ENCODE measurements at regions not wholly inside any gene's neighbourhood (a gene's known extent, or its start where the extent isn't known, plus 50 kb on each side); places are given as distances from the start of the nearest gene placed in this dataset.
"Not testable (repeated sequence)": the region's sequence is repeated elsewhere in the genome, so short reads cannot be mapped to it uniquely, and the experiment has no call there.

GRCh38 chr6:43884652-43885022 is 114.6 kb downstream of the VEGFA start:
- POLR2A ChIA-PET, result no interaction called here
- no peak overlapping the region for H3K4me2 ChIP-seq (ENCODE audit: low read length)
- H3K27me3 ChIP-seq (ENCODE audit: insufficient read depth, low read length), result no peaks in the 10 kb centered on the region
- CTCF ChIA-PET, result no interaction called here
- ATAC-seq (no peak), DNase-seq (ENCODE audit: low read depth, low spot score) (no peak)
- RAD21 ChIA-PET (ENCODE audit: low non-redundant PET in 1 of 2, low total read pairs in 2 of 2, uncharacterized antibody in 2 of 2, unreplicated experiment in 2 of 2), result no interaction called here
- no TSS peak for BruUV-seq (replicated peaks)
- no peak overlapping the region for H3K27ac ChIP-seq (ENCODE audit: low read depth, low read length)
- no peak overlapping the region for H3K9ac ChIP-seq (ENCODE audit: low read length)
- TF ChIP-seq EZH2phosphoT487 (IDR thresholded peaks at IDR 0.05; ENCODE audit: borderline replicate concordance), result no peak
- TF ChIP-seq ZFX (IDR thresholded peaks at IDR 0.05), result no peak
- no peak for TF ChIP-seq MAX (IDR thresholded peaks at IDR 0.05)
- TF ChIP-seq SRF (IDR thresholded peaks at IDR 0.05; ENCODE audit: low read depth), result no peak
- no peak for TF ChIP-seq FOSL1 (IDR thresholded peaks at IDR 0.05; ENCODE audit: low read depth)
- no peaks in the 10 kb centered on the region for H3K36me3 ChIP-seq (ENCODE audit: control insufficient read depth in 1 of 2, insufficient read depth in 2 of 2, low read length in 2 of 2)
- no peak overlapping the region for H3K4me3 ChIP-seq (replicated peaks in 1 of 2; ENCODE audit: low read depth in 1 of 2, low read length in 2 of 2)
- H3K79me2 ChIP-seq (ENCODE audit: insufficient read depth, low read length), result no peaks in the 10 kb centered on the region
- no peaks in the 10 kb centered on the region; a peak in 1 of 4 replicates for H3K4me1 ChIP-seq (ENCODE audit: control insufficient read depth in 1 of 2, insufficient read depth in 2 of 2, low read length in 2 of 2)
- H2AFZ ChIP-seq (ENCODE audit: low read depth, low read length, poor library complexity, severe bottlenecking), result no peak overlapping the region
- no peaks in the 10 kb centered on the region for H3K9me3 ChIP-seq (ENCODE audit: control insufficient read depth in 1 of 2, insufficient read depth in 1 of 2, low read depth in 1 of 2, low read length in 2 of 2)
- intact Hi-C loops (cut with micrococcal nuclease), result no loop called here
- H4K20me1 ChIP-seq (ENCODE audit: insufficient read depth), result no peaks in the 10 kb centered on the region
- no peaks in the 10 kb centered on the region for H3K9me2 ChIP-seq (ENCODE audit: insufficient read depth)

GRCh38 chr6:43883847-43884651 is 114.0 kb downstream of the VEGFA start:
- intact Hi-C loops (cut with micrococcal nuclease), result no loop called here
- Histone ChIP-seq H3K4me2 (ENCODE audit: low read length) (no peak overlapping the region), H3K4me1 (ENCODE audit: control insufficient read depth in 1 of 2, insufficient read depth in 2 of 2, low read length in 2 of 2) (no peaks in the 10 kb centered on the region; a peak in 1 of 4 replicates), H3K9me2 (ENCODE audit: insufficient read depth) (no peaks in the 10 kb centered on the region), H3K9me3 (ENCODE audit: control insufficient read depth in 1 of 2, insufficient read depth in 1 of 2, low read depth in 1 of 2, low read length in 2 of 2) (no peaks in the 10 kb centered on the region), H2AFZ (ENCODE audit: low read depth, low read length, poor library complexity, severe bottlenecking) (no peak overlapping the region), H3K79me2 (ENCODE audit: insufficient read depth, low read length) (no peaks in the 10 kb centered on the region), H4K20me1 (ENCODE audit: insufficient read depth) (no peaks in the 10 kb centered on the region), H3K9ac (ENCODE audit: low read length) (no peak overlapping the region), H3K27ac (ENCODE audit: low read depth, low read length) (no peak overlapping the region), H3K4me3 (replicated peaks in 1 of 2; ENCODE audit: low read depth in 1 of 2, low read length in 2 of 2) (no peak overlapping the region), H3K27me3 (ENCODE audit: insufficient read depth, low read length) (no peaks in the 10 kb centered on the region), H3K36me3 (ENCODE audit: control insufficient read depth in 1 of 2, insufficient read depth in 2 of 2, low read length in 2 of 2) (no peaks in the 10 kb centered on the region)
- ATAC-seq (no peak), DNase-seq (ENCODE audit: low read depth, low spot score) (no peak)
- ChIA-PET RAD21 (ENCODE audit: low non-redundant PET in 1 of 2, low total read pairs in 2 of 2, uncharacterized antibody in 2 of 2, unreplicated experiment in 2 of 2) (no interaction called here), POLR2A (no interaction called here), CTCF (no interaction called here)
- no peak for TF ChIP-seq SP1 (IDR thresholded peaks at IDR 0.05; ENCODE audit: low read depth)
- no peak for TF ChIP-seq EZH2 (IDR thresholded peaks at IDR 0.05)
- no peak for TF ChIP-seq YY1 (IDR thresholded peaks at IDR 0.05; ENCODE audit: extremely low read depth, insufficient replicate concordance, low read depth, low read length)
- no peak for TF ChIP-seq CBX3 (IDR thresholded peaks at IDR 0.05; ENCODE audit: low read depth)
- TF ChIP-seq SRF (IDR thresholded peaks at IDR 0.05; ENCODE audit: low read depth), result no peak
- TF ChIP-seq ZBTB33 (IDR thresholded peaks at IDR 0.05; ENCODE audit: extremely low read depth, insufficient replicate concordance, low read length), result no peak
- no peak for TF ChIP-seq RAD21 (IDR thresholded peaks at IDR 0.05; ENCODE audit: low read depth)
- TF ChIP-seq POLR2A (IDR thresholded peaks at IDR 0.05; ENCODE audit: borderline replicate concordance, extremely low read depth, insufficient read depth, insufficient read length), result no peak
- BruUV-seq (replicated peaks), result no TSS peak

GRCh38 chr6:43882690-43883448 is 112.9 kb downstream of the VEGFA start:
- H3K27me3 ChIP-seq (ENCODE audit: insufficient read depth, low read length); RAD21 ChIA-PET (ENCODE audit: low non-redundant PET in 1 of 2, low total read pairs in 2 of 2, uncharacterized antibody in 2 of 2, unreplicated experiment in 2 of 2); POLR2A ChIA-PET; H3K4me3 ChIP-seq (replicated peaks in 1 of 2; ENCODE audit: low read depth in 1 of 2, low read length in 2 of 2); H3K79me2 ChIP-seq (ENCODE audit: insufficient read depth, low read length); H3K27ac ChIP-seq (ENCODE audit: low read depth, low read length); H2AFZ ChIP-seq (ENCODE audit: low read depth, low read length, poor library complexity, severe bottlenecking); H3K36me3 ChIP-seq (ENCODE audit: control insufficient read depth in 1 of 2, insufficient read depth in 2 of 2, low read length in 2 of 2); intact Hi-C loops (cut with micrococcal nuclease); DNase-seq (ENCODE audit: low read depth, low spot score); BruUV-seq (replicated peaks); ATAC-seq; H3K9ac ChIP-seq (ENCODE audit: low read length); H4K20me1 ChIP-seq (ENCODE audit: insufficient read depth); H3K9me2 ChIP-seq (ENCODE audit: insufficient read depth); H3K4me2 ChIP-seq (ENCODE audit: low read length); H3K4me1 ChIP-seq (ENCODE audit: control insufficient read depth in 1 of 2, insufficient read depth in 2 of 2, low read length in 2 of 2); CTCF ChIA-PET; H3K9me3 ChIP-seq (ENCODE audit: control insufficient read depth in 1 of 2, insufficient read depth in 1 of 2, low read depth in 1 of 2, low read length in 2 of 2): not testable (repeated sequence)

All from HCT116 (cell line).